PC-9 (cell line): ENCODE measurements at regions not wholly inside any gene's neighbourhood (a gene's known extent, or its start where the extent isn't known, plus 50 kb on each side); places are given as distances from the start of the nearest gene placed in this dataset.

Experiments
- BruUV-seq: library from RNA; stranded (reverse); fragments of 400-500 nt; replicated peaks from 2 replicates; lab custom pipeline; 2021; lab: Mats Ljungman, UMichigan
- CTCF ChIA-PET: fragments of 300-600 bp; sonication (Branson Sonifier 250); formaldehyde crosslinking; loops from one replicate; lab custom pipeline; 2022; ENCODE audit warnings: antibody characterized with exemption; lab: Charles Lee
- POLR2A ChIA-PET: fragments of 300-600 bp; sonication (Branson Sonifier 250); formaldehyde crosslinking; loops from one replicate; lab custom pipeline; 2022; ENCODE audit warnings: antibody characterized with exemption; ENCODE audit not compliant: unreplicated experiment; lab: Charles Lee
- DNase-seq, 2 experiments: peaks; one replicate each; pipeline versions ENCODE4 v3.0.0 to v3.0.0-alpha.2; 2015 to 2022; ENCODE audit warnings: mixed read lengths in 1 of 2
- H2AFZ ChIP-seq: fragments of 200-600 bp; sonication (generic); 2 replicates; pipeline ENCODE4 v1.8.1; 2017; ENCODE audit warnings: antibody characterized with exemption
- H3F3A ChIP-seq: fragments of 200-600 bp; sonication (generic); 2 replicates; pipeline ENCODE4 v1.8.1; 2017; ENCODE audit warnings: antibody characterized with exemption, mild to moderate bottlenecking, low read depth; ENCODE audit not compliant: insufficient read depth
- H3K27ac ChIP-seq: fragments of 200-600 bp; sonication (generic); 2 replicates; pipeline ENCODE4 v1.6.1; 2016; ENCODE audit warnings: mixed run types
- H3K27me3 ChIP-seq: fragments of 200-600 bp; sonication (generic); 2 replicates; pipeline ENCODE4 v1.6.1; 2016; ENCODE audit warnings: low read depth, mixed run types; ENCODE audit not compliant: insufficient read depth
- H3K36me3 ChIP-seq: fragments of 200-600 bp; sonication (generic); 2 replicates; pipeline ENCODE4 v1.6.1; 2016; ENCODE audit warnings: low read depth, mixed run types
- H3K4me1 ChIP-seq: fragments of 200-600 bp; sonication (generic); replicated peaks from 2 replicates; pipeline ENCODE4 v1.6.1; 2016; ENCODE audit warnings: mixed run types; ENCODE audit not compliant: insufficient read depth
- H3K4me2 ChIP-seq: fragments of 200-600 bp; sonication (generic); 2 replicates; pipeline ENCODE4 v1.6.1; 2017; ENCODE audit warnings: mixed run types
- H3K4me3 ChIP-seq: fragments of 200-600 bp; sonication (generic); 2 replicates; pipeline ENCODE4 v1.6.1; 2016; ENCODE audit warnings: mixed run types
- H3K79me2 ChIP-seq: fragments of 200-600 bp; sonication (generic); 2 replicates; pipeline ENCODE4 v1.6.1; 2017; ENCODE audit warnings: low read depth, mixed run types
- H3K9me2 ChIP-seq: fragments of 200-600 bp; sonication (generic); 2 replicates; pipeline ENCODE4 v1.8.1; 2017; ENCODE audit warnings: mild to moderate bottlenecking; ENCODE audit not compliant: insufficient read depth
- H3K9me3 ChIP-seq: fragments of 200-600 bp; sonication (generic); 2 replicates; pipeline ENCODE4 v1.8.1; 2016; ENCODE audit warnings: low read depth; ENCODE audit not compliant: insufficient read depth
- H4K20me1 ChIP-seq: fragments of 200-600 bp; sonication (generic); 2 replicates; pipeline ENCODE4 v1.8.1; 2017; ENCODE audit not compliant: insufficient read depth
- CTCF ChIP-seq: fragments of 200-600 bp; sonication (generic); conservative IDR thresholded peaks from 2 replicates; pipeline ENCODE4 v1.6.1; 2017; ENCODE audit warnings: mixed run types, antibody characterized with exemption, mild to moderate bottlenecking, moderate library complexity
- EZH2 ChIP-seq: fragments of 200-600 bp; sonication (generic); IDR thresholded peaks from 2 replicates; pipeline ENCODE4 v1.8.0; 2017; ENCODE audit warnings: antibody characterized with exemption, low read depth
- intact Hi-C: fragments of 100-400 bp; cut with micrococcal nuclease; formaldehyde crosslinking; loops from one replicate; pipeline ENCODE4 v1.10.0; 2022; ENCODE audit not compliant: unreplicated experiment

- Histone ChIP-seq H3K9me2 (no peaks in the 10 kb centered on the region), H3K36me3 (no peaks in the 10 kb centered on the region), H3K27ac (no peak overlapping the region), H3K4me3 (no peak overlapping the region), H3K4me1 (no peaks in the 10 kb centered on the region), H3K4me2 (no peak overlapping the region), H2AFZ (no peak overlapping the region), H3F3A (no peaks in the 10 kb centered on the region), H4K20me1 (no peaks in the 10 kb centered on the region), H3K9me3 (no peaks in the 10 kb centered on the region), H3K27me3 (no peaks in the 10 kb centered on the region), H3K79me2 (no peaks in the 10 kb centered on the region)
- ChIA-PET POLR2A (no interaction called here), CTCF (no interaction called here)
- no TSS peak for BruUV-seq
- TF ChIP-seq CTCF (no peak), EZH2 (no peak)
- no peak for DNase-seq
- intact Hi-C loops, result no loop called here
These were observed 420.0 kb downstream of the MATN1 start for GRCh38 chr1:30303387-30303786.

DNA sequence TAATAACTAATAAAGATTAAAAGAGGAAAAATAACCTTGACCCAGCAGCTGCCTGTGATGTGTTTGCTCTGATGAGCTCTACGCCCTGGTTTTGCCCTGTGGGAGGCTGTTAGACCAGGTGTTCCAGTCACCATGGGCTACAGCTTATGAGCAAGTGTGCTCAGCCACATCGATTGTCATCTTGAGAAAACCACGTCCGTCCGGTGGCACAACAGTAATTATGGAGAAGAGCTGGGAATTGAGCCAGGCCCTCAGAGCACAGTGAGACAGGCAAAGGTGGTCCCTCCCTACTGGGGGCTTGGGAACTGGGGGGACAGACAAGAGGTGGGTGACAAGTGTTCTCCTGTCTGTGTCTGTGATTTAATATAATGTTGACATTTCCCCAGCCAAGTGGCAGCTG lies 420.5 kb downstream of the MATN1 start:
- Histone ChIP-seq H3K4me1 (no peaks in the 10 kb centered on the region), H3K9me2 (no peaks in the 10 kb centered on the region), H3K36me3 (no peaks in the 10 kb centered on the region), H3F3A (no peaks in the 10 kb centered on the region), H2AFZ (no peak overlapping the region), H3K27ac (no peak overlapping the region), H3K4me3 (no peak overlapping the region), H3K9me3 (no peaks in the 10 kb centered on the region), H3K79me2 (no peaks in the 10 kb centered on the region), H4K20me1 (no peaks in the 10 kb centered on the region), H3K27me3 (no peaks in the 10 kb centered on the region), H3K4me2 (no peak overlapping the region)
- intact Hi-C loops, result no loop called here
- ChIA-PET POLR2A (no interaction called here), CTCF (no interaction called here)
- no peak for DNase-seq
- TF ChIP-seq EZH2, result no peak
- no peak for TF ChIP-seq CTCF
- no TSS peak for BruUV-seq

DNA sequence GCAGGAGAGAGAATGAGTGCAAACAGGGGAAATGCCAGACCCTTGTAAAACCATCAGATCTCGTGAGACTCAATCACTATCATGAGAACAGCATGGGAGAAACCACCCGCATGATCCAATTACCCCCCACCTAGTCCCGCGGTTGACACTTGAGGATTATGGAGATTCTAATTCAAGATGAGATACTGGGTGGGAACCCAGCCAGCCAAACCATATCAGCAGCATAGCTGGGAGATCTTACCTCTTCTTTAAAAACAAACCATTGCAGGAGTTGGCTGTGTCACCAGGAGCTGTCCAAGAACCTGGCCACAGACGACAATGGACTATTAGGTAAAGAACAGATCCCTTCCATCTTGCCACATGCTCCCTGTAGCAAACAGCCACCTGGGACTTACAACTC lies 422.7 kb downstream of the MATN1 start:
- Histone ChIP-seq H3K9me2 (no peaks in the 10 kb centered on the region), H3K4me1 (no peaks in the 10 kb centered on the region), H2AFZ (no peak overlapping the region), H3K79me2 (no peaks in the 10 kb centered on the region), H3K9me3 (no peaks in the 10 kb centered on the region), H3K4me2 (no peak overlapping the region), H3K27ac (no peak overlapping the region), H4K20me1 (no peaks in the 10 kb centered on the region), H3K36me3 (no peaks in the 10 kb centered on the region), H3K27me3 (0 out of 2 replicates have a peak, but pooled peaks cover 10% of the 10 kb centered on the region), H3K4me3 (no peak overlapping the region), H3F3A (no peaks in the 10 kb centered on the region)
- TF ChIP-seq EZH2 (no peak), CTCF (no peak)
- POLR2A ChIA-PET, result no interaction called here
- BruUV-seq, result no TSS peak
- CTCF ChIA-PET, result no interaction called here
- DNase-seq, result no peak
- intact Hi-C loops, result no loop called here
